Cerebellar nuclear complex (tissue), 1 donor: ENCODE measurements at regions not wholly inside any gene's neighbourhood (a gene's known extent, or its start where the extent isn't known, plus 50 kb on each side); places are given as distances from the start of the nearest gene placed in this dataset.
"Not testable (repeated sequence)": the region's sequence is repeated elsewhere in the genome, so short reads cannot be mapped to it uniquely, and the experiment has no call there.

ENCODE experiments used
- DNase-seq, 2 experiments: peaks; one replicate each; lab custom pipeline; 2025; lab: John Stamatoyannopoulos, UW

DNA sequence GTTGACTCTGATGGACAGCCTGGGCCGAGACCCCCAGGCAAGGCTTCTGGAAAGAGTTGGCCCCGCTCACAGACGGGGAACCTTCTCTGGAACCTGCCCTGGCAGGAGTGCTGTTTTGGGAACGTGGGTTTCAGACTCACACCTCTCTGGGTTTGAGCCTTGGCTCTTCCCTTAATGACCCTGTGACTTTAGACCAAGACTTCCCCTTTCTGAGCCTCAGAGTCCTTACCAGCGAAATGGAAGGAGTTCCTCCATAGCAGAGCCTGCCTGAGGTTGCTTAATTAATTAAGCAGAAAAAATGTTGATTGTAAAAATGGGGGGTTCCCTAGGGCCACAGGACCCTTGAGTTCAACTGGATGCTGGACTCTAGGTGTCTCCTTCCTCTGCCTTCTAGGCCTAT is 408.2 kb downstream of the SEC14L1 start:
- no peak for DNase-seq

DNA sequence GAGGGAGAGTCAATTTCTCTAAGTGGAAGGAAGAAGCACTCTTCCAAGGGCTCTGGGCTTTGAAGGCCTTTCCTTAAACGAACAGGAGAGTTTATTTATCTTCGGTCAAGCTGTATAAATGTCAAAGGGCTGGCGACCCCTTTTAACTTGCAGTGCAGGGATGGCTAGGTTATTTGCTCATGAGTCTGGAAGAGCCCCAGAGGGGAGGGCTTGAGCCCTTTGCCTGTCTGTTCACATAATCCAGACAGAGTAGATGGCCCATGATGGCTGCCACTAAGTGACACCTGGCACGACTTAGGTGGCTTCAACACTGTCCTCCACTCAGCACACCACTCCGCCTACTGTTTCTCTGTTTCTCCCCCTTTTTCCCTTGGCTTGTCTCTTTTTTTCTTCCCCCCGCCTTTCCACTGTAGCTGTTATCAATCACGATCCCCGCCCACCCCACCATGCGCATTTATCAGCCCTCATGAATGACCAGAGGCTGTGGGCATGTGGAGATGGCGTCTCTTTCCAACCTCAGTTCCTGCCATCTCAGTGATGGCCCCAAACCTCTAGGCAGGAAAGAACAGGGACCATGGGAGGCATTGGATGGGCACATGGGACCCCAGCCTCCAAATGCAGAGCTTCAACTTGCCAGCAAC is 408.7 kb upstream of the TNRC6C start:
- no peak for DNase-seq

DNA sequence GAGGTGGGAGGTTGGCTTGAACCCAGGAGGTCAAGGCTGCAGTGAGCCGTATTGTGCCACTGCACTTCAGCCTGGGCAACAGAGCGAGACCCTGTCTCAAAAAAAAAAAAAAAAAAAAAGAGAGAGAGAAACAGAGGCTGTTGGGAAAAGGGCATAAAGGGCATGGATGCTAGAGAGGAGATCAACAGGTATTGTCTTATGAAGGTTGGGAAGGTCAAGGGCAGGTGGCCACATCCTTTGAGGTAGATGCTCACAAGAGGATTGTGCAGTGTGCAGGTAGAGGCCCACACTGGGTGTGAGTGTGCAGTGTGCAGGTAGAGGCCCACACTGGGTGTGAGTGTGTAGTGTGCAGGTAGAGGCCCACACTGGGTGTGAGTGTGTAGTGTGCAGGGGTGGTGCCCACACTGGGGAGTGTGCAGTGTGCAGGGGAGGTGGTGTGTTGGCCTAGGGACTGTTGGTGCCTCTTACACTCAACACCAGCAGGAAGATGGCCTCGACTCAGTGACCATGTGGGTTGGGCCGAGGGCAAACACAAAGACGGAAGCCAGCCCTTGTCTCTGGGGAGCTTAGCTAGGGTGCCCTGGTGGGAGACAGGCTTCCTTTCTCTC is 404.9 kb upstream of the TNRC6C start:
- DNase-seq: no peak

DNA sequence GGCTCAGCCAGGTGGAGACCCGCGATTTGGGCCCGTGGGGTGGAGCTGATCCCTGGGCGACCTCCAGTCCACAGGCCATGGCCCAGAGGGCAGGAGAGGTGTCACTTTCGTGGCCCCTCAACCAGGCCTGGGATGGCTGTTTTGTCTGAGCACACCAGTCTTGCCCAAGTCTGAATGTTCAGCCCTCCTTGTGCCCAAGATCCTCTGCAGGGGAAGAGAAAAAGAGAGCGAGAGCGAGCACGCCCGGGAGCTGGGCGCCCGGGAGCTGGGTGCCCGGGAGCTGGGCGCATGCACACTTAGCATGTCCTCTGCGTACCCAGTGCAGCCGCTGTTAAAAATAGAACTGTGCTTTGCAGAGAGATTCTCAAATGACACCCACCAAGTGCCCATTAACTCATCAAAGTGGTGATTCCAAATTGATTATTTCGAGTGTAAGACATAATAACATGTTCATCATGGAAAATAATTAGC is 403.3 kb upstream of the TNRC6C start:
- no peak for DNase-seq

- peak in 1 of 2 experiments; percentile 61 for DNase-seq
Measured at GRCh38 chr17:77555741-77556291, 402.7 kb upstream of the TNRC6C start.

GRCh38 chr17:77556383-77557061 is 402.0 kb upstream of the TNRC6C start:
- no peak for DNase-seq

DNA sequence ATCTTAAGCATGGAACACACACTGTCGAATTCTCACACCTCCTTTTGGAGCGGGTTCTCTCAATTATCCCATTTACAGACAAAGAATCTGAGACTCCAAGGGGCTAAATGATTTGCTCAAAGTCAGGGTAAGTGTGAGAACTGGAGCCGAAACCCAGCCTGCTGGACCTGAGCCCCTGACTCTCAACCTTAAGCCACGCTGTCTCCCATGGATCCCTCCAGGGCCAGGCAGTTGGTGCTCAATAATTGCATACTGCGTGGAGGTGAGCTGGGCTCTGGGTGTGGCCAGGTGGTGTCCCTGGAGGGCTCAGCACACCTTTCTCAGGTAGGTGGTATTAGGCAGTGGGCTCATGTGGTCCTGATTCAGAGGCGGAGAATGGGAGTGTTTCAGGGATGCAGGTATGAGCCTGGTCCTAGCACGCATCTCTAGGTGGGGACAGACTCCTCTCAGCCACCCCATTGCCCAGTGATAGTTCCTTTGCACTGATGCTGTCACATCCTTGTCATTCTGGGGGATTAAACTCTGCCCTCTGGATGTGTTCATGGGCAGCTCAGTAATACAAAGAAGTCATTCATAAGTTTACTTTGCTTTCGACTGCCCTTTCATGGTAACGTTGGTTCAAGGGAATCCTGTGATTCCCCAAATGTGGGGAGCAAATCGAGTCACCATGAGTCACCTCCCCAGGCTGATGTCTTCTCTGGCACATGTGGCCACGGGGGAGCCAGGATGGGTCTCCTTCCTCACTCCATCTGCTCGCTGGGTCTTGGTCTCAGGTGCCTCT is 399.5 kb upstream of the TNRC6C start:
- DNase-seq: no peak

GRCh38 chr17:77560381-77560780 is 398.1 kb upstream of the TNRC6C start:
- DNase-seq: no peak

DNA sequence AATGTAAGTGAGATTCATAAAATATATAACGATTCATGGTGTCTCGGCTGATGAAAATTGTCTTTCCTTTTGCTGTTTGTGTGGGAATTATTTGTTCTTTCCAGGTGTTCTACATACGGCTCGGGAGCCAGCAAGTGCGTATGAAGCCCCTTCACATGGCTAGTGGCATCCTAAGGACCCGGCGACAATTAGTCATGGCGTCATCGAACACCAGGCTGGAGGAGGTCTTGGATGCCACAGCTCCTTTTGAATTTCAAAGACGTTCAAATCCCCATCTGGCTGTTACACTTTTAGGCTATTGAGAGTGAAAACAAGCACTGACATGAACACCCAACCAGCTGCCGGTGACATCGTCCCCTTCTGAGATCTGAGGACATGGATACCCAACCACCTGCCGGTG is 397.7 kb upstream of the TNRC6C start:
- no peak for DNase-seq

DNA sequence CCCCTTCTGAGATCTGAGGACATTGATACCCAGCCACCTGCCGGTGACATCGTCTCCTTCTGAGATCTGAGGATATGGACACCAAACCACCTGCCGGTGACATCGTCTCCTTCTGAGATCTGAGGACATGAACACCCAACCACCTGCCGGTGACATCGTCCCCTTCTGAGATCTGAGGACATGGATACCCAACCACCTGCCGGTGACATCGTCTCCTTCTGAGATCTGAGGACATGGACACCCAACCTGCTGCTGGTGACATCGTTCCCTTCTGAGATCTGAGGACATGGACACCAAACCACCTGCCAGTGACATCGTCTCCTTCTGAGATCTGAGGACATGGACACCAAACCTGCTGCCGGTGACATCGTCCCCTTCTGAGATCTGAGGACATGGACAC is 396.1 kb upstream of the TNRC6C start:
- DNase-seq: not testable (repeated sequence)

GRCh38 chr17:77563439-77564102 is 394.9 kb upstream of the TNRC6C start:
- DNase-seq: no peak

DNA sequence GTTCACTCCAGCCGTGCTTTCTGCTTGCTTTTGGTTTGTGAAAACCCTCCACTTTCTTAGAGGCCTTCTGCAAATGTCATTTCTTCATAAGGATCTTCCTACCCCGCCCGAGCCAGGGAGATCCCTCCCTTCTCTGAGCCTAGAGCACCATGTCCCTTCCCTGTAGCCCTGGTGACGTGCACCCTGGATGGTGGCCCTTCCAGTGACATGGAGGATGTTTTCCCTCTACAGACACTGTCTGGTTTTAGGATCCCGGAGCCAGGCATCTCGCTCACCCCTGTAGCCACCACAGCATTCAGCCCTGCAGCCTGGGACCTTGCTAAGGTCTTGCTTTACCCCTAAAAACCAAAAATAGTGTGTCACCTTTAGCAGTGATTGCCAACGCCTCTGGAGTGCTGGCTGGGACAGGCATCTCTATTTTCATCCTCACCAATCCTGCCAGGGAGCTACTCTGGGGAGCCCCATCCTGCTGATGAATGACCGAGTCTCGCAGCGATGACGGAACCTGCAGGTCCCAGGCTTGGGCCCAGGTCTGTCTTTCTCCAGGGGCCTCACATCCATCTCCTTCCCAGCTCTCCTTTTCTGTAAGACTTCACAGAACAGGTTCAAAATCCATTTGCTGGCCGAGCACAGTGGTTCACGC is 394.1 kb upstream of the TNRC6C start:
- DNase-seq: no peak

GRCh38 chr17:77565166-77565565 is 393.3 kb upstream of the TNRC6C start:
- DNase-seq: no peak

GRCh38 chr17:77566151-77566550 is 392.4 kb upstream of the TNRC6C start:
- no peak for DNase-seq

DNA sequence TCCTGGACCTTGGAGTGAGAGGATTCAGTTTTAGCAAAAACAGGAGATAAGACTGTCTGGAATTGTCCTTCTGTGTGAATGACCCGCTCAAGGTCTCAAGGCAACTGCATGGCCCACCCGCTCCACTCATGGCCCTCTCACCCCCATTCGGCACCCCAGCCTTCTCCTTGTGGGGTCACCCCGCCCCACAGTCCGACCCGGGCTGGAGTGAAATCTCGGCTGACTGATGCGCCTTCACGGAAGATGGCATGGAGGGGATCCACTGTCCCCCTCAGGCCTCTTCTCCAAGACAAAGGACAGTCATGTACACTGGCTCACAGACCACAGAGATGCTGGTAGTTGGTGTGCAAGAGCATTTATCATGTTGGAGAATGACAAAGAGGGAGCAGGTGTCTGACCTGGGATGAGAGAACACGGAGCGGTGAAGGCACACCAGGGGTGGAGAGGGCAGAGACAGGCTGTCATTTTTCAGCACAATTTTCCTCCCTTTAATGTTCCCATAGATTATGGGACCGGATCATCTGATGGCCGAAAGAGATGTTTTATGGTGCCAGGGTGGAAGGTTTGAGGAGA is 391.9 kb upstream of the TNRC6C start:
- no peak for DNase-seq

DNA sequence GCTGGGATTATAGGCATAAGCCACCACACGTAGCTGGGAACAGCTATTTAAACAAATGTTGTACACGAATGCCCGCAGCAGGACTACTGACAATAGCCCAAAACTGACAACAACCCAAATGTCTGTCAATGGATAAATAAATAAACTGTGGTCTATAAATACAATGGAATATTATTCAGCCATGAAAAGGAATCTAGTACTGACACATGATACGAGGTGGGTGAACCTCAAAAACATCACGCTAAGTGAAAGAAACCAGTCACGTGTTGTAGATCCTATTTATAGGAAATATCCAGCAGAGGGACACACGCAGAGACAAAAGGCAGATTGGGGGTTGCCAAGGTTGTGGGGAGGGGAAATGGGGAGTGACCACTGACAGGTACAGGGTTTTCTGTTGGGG is 390.0 kb upstream of the TNRC6C start:
- no peak for DNase-seq

DNA sequence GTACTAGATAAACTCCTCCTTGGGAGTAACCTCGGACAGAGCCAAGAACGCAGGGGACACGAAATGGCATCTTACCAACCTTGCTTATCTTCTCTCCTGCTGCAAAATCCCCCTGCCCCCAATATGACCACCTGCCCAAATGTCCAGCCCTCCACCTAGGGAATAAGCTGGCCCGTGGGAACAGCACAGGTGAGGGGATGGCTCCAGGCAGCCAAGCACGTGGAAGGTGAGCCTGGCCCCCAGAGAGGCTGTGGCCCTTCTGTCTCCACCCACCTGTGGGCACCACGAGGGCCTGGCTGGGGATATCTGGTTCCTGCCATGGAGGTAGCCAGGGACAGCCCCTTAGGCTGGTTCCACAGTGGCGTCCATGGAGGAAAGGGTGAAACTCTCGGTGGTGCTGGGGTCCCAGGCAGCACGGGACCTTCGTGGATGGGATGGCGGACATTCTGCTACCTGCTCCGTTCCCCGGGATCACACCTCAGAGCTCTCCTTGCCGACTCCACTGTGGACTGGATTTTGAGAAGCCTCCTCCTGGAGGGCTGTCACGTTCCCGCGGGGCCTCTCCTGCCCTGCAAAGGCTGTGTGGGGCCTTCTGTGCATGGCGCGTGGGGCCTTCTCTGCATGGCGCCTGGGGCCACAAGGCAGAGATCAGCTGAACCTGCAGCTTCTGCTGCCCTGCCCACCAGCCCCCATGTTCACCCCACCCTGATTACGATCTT is 388.5 kb upstream of the TNRC6C start:
- no peak for DNase-seq

DNA sequence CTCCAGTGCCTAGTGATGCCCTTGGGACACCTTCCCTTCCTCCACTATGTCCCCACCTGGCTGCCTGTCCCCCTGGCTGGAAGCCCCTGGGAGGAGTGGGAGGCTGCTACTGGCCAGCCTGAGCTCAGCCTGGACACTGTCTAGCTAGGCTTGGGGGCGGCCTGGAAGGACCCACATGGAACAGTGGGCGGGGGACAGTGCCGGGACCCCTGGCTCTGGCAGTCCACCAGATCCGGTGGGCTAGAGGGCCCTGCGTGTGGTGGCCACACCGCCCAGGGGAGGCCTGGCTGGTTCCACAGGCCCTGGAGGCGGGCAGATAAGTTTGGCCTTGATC is 388.0 kb upstream of the TNRC6C start:
- no peak for DNase-seq

DNA sequence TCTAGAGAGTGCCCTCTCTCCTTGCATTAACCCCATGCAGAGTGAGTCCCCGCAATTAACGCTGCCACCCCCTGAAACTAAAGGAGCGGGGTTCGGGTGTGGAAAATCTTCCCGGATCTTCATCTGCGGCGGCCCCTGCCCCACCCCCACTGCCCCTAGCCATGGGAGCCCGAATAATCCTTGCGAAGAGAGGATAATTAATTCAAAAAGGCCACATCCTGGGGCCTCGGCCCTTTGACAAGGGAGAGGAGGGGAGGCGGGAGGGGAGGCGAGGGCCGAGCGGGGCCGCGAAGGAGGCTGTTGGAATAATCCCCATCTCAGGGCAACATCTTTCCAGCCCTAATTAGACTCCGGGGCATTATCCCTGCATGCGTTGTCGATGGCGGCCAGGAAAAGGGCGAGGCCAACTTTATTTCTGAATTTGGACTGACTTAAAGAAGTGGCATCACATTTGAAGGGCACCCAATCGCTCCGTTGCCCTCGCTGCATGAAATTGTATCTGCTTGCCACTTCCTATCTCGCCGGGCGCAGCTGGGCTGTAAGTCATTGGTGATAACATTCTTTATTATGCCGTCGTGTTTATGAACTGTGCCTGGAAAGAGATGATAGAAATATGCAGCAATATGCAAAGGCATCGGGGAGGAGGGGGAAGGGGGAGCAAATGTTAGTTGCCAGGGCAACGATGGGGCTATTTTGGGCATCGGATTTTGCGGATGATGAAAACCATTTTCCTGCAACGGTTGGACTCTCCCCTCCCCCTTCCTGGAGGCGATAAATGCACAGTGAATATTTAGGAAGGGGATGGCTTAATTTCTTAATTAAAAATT is 387.1 kb upstream of the TNRC6C start:
- DNase-seq: peak in 1 of 2 experiments; percentile 59
